Ovary (tissue), 3 donors: ENCODE measurements at regions not wholly inside any gene's neighbourhood (a gene's known extent, or its start where the extent isn't known, plus 50 kb on each side); places are given as distances from the start of the nearest gene placed in this dataset.

Experiments used
- CTCF ChIP-seq, 3 donors: fragments of 450-650 bp in 2 of 3; fragments of 200-600 bp in 1 of 3; IDR thresholded peaks; one replicate each; pipeline versions ENCODE4 v1.5.1 to v1.8.0; 2016 to 2022; ENCODE audit warnings: antibody characterized with exemption in 3 of 3, mild to moderate bottlenecking in 1 of 3
- POLR2A ChIP-seq: fragments of 450-650 bp; IDR thresholded peaks from one replicate; pipeline ENCODE4 v1.6.1; 2017; ENCODE audit warnings: antibody characterized with exemption, mild to moderate bottlenecking, moderate library complexity
- donor health status: DM: no; HTN: no; CAD: no.

- TF ChIP-seq POLR2A (no peak), CTCF (IDR thresholded peaks at IDR 0.05) (no peak)
Measured at GRCh38 chr14:105589161-105589925, 63.0 kb downstream of the TMEM121 start.
